HG03103 (cell line): ENCODE measurements at regions not wholly inside any gene's neighbourhood (a gene's known extent, or its start where the extent isn't known, plus 50 kb on each side); places are given as distances from the start of the nearest gene placed in this dataset.

Source experiments
- ATAC-seq: cut with Tn5 transposase; IDR thresholded peaks from one replicate; pipeline ENCODE4 v1.9.1; 2021; ENCODE audit warnings: low read depth; ENCODE audit not compliant: unreplicated experiment

- ATAC-seq: no peak
These were observed 123.5 kb downstream of the MBD2 start for GRCh38 chr18:54100920-54101470.

GRCh38 chr18:54100466-54100865 lies 124.0 kb downstream of the MBD2 start:
- no peak for ATAC-seq

GRCh38 chr18:54094474-54094873 lies 130.0 kb downstream of the MBD2 start:
- no peak for ATAC-seq

- no peak for ATAC-seq
These were observed 133.6 kb downstream of the MBD2 start for GRCh38 chr18:54090856-54091255.

- ATAC-seq: no peak
These were observed 134.6 kb downstream of the MBD2 start for GRCh38 chr18:54089749-54090459.

GRCh38 chr18:54086863-54087262 lies 137.6 kb downstream of the MBD2 start:
- ATAC-seq: no peak

- peak; percentile 85 for ATAC-seq
These were observed 138.2 kb downstream of the MBD2 start for GRCh38 chr18:54086046-54086802.

GRCh38 chr18:54080858-54081257 lies 143.6 kb downstream of the MBD2 start:
- ATAC-seq: no peak

GRCh38 chr18:54076166-54076565 lies 148.3 kb downstream of the MBD2 start:
- ATAC-seq: no peak

GRCh38 chr18:54075689-54076088 lies 148.8 kb downstream of the MBD2 start:
- no peak for ATAC-seq

- ATAC-seq: no peak
These were observed 154.7 kb downstream of the MBD2 start for GRCh38 chr18:54069729-54070128.

- no peak for ATAC-seq
These were observed 164.0 kb downstream of the MBD2 start for GRCh38 chr18:54060343-54061005.

GRCh38 chr18:54052732-54053429 lies 171.6 kb downstream of the MBD2 start:
- no peak for ATAC-seq

- no peak for ATAC-seq
These were observed 172.2 kb downstream of the MBD2 start for GRCh38 chr18:54052259-54052658.

- ATAC-seq: no peak
These were observed 180.8 kb downstream of the MBD2 start for GRCh38 chr18:54043484-54044251.

- ATAC-seq: no peak
These were observed 188.5 kb downstream of the MBD2 start for GRCh38 chr18:54035927-54036326.

- ATAC-seq: no peak
These were observed 191.4 kb downstream of the MBD2 start for GRCh38 chr18:54033052-54033451.

GRCh38 chr18:54032412-54032811 lies 192.1 kb downstream of the MBD2 start:
- no peak for ATAC-seq

- ATAC-seq: no peak
These were observed 193.2 kb downstream of the MBD2 start for GRCh38 chr18:54031243-54031642.

GRCh38 chr18:54030434-54030833 lies 194.0 kb downstream of the MBD2 start:
- ATAC-seq: no peak
